Subcutaneous abdominal adipose tissue (tissue), 5 donors: ENCODE measurements at regions not wholly inside any gene's neighbourhood (a gene's known extent, or its start where the extent isn't known, plus 50 kb on each side); places are given as distances from the start of the nearest gene placed in this dataset.

ENCODE experiments used
- H3K27ac ChIP-seq: one replicate; pipeline ENCODE4 v1.7.0; 2013; ENCODE audit warnings: low read depth, mild to moderate bottlenecking, inconsistent platforms, low read length, moderate library complexity
- H3K27me3 ChIP-seq, 5 donors: one replicate each; pipeline ENCODE4 v1.7.0; 2013; ENCODE audit warnings: low read length in 5 of 5, inconsistent platforms in 1 of 5; ENCODE audit not compliant: control insufficient read depth in 5 of 5, insufficient read depth in 4 of 5
- H3K36me3 ChIP-seq, 5 donors: one replicate each; pipeline ENCODE4 v1.7.0; 2013; ENCODE audit warnings: low read length in 5 of 5; ENCODE audit not compliant: control insufficient read depth in 5 of 5, insufficient read depth in 5 of 5
- H3K4me1 ChIP-seq, 5 donors: one replicate each; pipeline ENCODE4 v1.7.0; 2013; ENCODE audit warnings: low read length in 5 of 5, mild to moderate bottlenecking in 3 of 5, moderate library complexity in 1 of 5; ENCODE audit not compliant: control insufficient read depth in 5 of 5, insufficient read depth in 5 of 5
- H3K4me3 ChIP-seq, 5 donors: one replicate each; pipeline ENCODE4 v1.7.0; 2013; ENCODE audit warnings: low read length in 5 of 5, low read depth in 1 of 5
- H3K9ac ChIP-seq, 5 donors: one replicate each; pipeline ENCODE4 v1.7.0; 2013; ENCODE audit warnings: low read length in 5 of 5, mild to moderate bottlenecking in 4 of 5, moderate library complexity in 3 of 5
- H3K9me3 ChIP-seq, 5 donors: one replicate each; pipeline ENCODE4 v1.7.0; 2013; ENCODE audit warnings: low read length in 5 of 5; ENCODE audit not compliant: control insufficient read depth in 5 of 5
- donor health status: healthy.
- donor health status: healthy.
- donor health status: healthy.
- donor health status: healthy.
- donor health status: healthy.

GRCh38 chr2:226667736-226668135 lies 131.9 kb downstream of the IRS1 start:
- Histone ChIP-seq H3K4me1 (peaks cover 3 to 31% (median 14%) of the 10 kb centered on the region in 5 donors), H3K9me3 (no peaks in the 10 kb centered on the region), H3K36me3 (no peaks in the 10 kb centered on the region), H3K27ac (no peak overlapping the region), H3K4me3 (no peak overlapping the region), H3K9ac (no peak overlapping the region), H3K27me3 (peaks cover 0 to 6% (median 0%) of the 10 kb centered on the region in 5 donors)

GRCh38 chr2:226665306-226665831 lies 134.3 kb downstream of the IRS1 start:
- Histone ChIP-seq H3K9me3 (no peaks in the 10 kb centered on the region), H3K36me3 (no peaks in the 10 kb centered on the region), H3K9ac (no peak overlapping the region), H3K27ac (no peak overlapping the region), H3K27me3 (peaks cover 0 to 10% (median 5%) of the 10 kb centered on the region in 5 donors), H3K4me1 (peaks cover 5 to 37% (median 19%) of the 10 kb centered on the region in 5 donors), H3K4me3 (no peak overlapping the region)

GRCh38 chr2:226664661-226665060 lies 135.0 kb downstream of the IRS1 start:
- no peak overlapping the region for H3K4me3 ChIP-seq

GRCh38 chr2:226664140-226664539 lies 135.5 kb downstream of the IRS1 start:
- H3K27ac ChIP-seq: no peak overlapping the region
- no peaks in the 10 kb centered on the region for H3K36me3 ChIP-seq
- peaks cover 0 to 10% (median 5%) of the 10 kb centered on the region in 5 donors for H3K27me3 ChIP-seq
- H3K9ac ChIP-seq: no peak overlapping the region
- H3K4me1 ChIP-seq: peaks cover 5 to 33% (median 21%) of the 10 kb centered on the region in 5 donors
- no peaks in the 10 kb centered on the region for H3K9me3 ChIP-seq
- H3K4me3 ChIP-seq: no peak overlapping the region

More at GRCh38 chr2:226664661-226665060, 135.0 kb downstream of the IRS1 start:
- Histone ChIP-seq H3K9me3 (no peaks in the 10 kb centered on the region), H3K9ac (no peak overlapping the region), H3K27me3 (peaks cover 0 to 10% (median 5%) of the 10 kb centered on the region in 5 donors), H3K36me3 (no peaks in the 10 kb centered on the region), H3K27ac (no peak overlapping the region), H3K4me1 (peaks cover 5 to 37% (median 21%) of the 10 kb centered on the region in 5 donors)

GRCh38 chr2:226661789-226662545 lies 137.7 kb downstream of the IRS1 start:
- Histone ChIP-seq H3K27ac (peak overlapping the region; percentile 68), H3K9ac (no peak overlapping the region)

GRCh38 chr2:226660526-226660925 lies 139.1 kb downstream of the IRS1 start:
- Histone ChIP-seq H3K27me3 (peaks cover 0 to 10% (median 0%) of the 10 kb centered on the region in 5 donors), H3K4me3 (no peak overlapping the region), H3K4me1 (peaks cover 5 to 35% (median 23%) of the 10 kb centered on the region in 5 donors), H3K9ac (peak overlapping the region in 1 of 5 donors; percentile 43), H3K9me3 (no peaks in the 10 kb centered on the region), H3K36me3 (no peaks in the 10 kb centered on the region), H3K27ac (peak overlapping the region; percentile 85)

More at GRCh38 chr2:226661789-226662545, 137.7 kb downstream of the IRS1 start:
- Histone ChIP-seq H3K9me3 (no peaks in the 10 kb centered on the region), H3K4me1 (peaks cover 5 to 26% (median 16%) of the 10 kb centered on the region in 5 donors), H3K4me3 (peak overlapping the region in 1 of 5 donors; percentile 32), H3K27me3 (peaks cover 0 to 10% (median 0%) of the 10 kb centered on the region in 5 donors), H3K36me3 (no peaks in the 10 kb centered on the region)

GRCh38 chr2:226660124-226660523 lies 139.5 kb downstream of the IRS1 start:
- Histone ChIP-seq H3K9me3 (no peaks in the 10 kb centered on the region), H3K36me3 (no peaks in the 10 kb centered on the region), H3K27me3 (peaks cover 0 to 10% (median 0%) of the 10 kb centered on the region in 5 donors), H3K4me3 (no peak overlapping the region), H3K27ac (peak overlapping the region; percentile 85), H3K9ac (peak overlapping the region in 1 of 5 donors; percentile 43), H3K4me1 (peaks cover 5 to 38% (median 24%) of the 10 kb centered on the region in 5 donors)

GRCh38 chr2:226659410-226659809 lies 140.2 kb downstream of the IRS1 start:
- Histone ChIP-seq H3K4me3 (no peak overlapping the region), H3K9me3 (no peaks in the 10 kb centered on the region), H3K4me1 (peaks cover 5 to 38% (median 22%) of the 10 kb centered on the region in 5 donors), H3K27ac (no peak overlapping the region), H3K27me3 (peaks cover 0 to 10% (median 0%) of the 10 kb centered on the region in 5 donors), H3K36me3 (no peaks in the 10 kb centered on the region), H3K9ac (no peak overlapping the region)

GRCh38 chr2:226658555-226658954 lies 141.1 kb downstream of the IRS1 start:
- Histone ChIP-seq H3K9ac (no peak overlapping the region), H3K27me3 (peaks cover 0 to 10% (median 2%) of the 10 kb centered on the region in 5 donors), H3K36me3 (no peaks in the 10 kb centered on the region), H3K9me3 (no peaks in the 10 kb centered on the region), H3K4me3 (no peak overlapping the region), H3K27ac (no peak overlapping the region), H3K4me1 (peaks cover 5 to 38% (median 22%) of the 10 kb centered on the region in 5 donors)
